GM19397 (cell line): ENCODE measurements at regions not wholly inside any gene's neighbourhood (a gene's known extent, or its start where the extent isn't known, plus 50 kb on each side); places are given as distances from the start of the nearest gene placed in this dataset.

Experiments
- ATAC-seq: cut with Tn5 transposase; IDR thresholded peaks from one replicate; pipeline ENCODE4 v1.9.1; 2021; ENCODE audit warnings: mild to moderate bottlenecking, moderate library complexity; ENCODE audit not compliant: unreplicated experiment

- ATAC-seq = no peak
Observed at GRCh38 chr5:93184041-93184440, 397.0 kb downstream of the NR2F1-AS1 start.

GRCh38 chr5:93179466-93179865 is 401.6 kb downstream of the NR2F1-AS1 start:
- no peak for ATAC-seq

GRCh38 chr5:93174930-93175329 is 406.1 kb downstream of the NR2F1-AS1 start:
- no peak for ATAC-seq

GRCh38 chr5:93165559-93165958 is 415.5 kb downstream of the NR2F1-AS1 start:
- no peak for ATAC-seq

GRCh38 chr5:93164690-93165089 is 416.3 kb downstream of the NR2F1-AS1 start:
- no peak for ATAC-seq

GRCh38 chr5:93163010-93163663 is 417.9 kb downstream of the NR2F1-AS1 start:
- no peak for ATAC-seq

GRCh38 chr5:93161661-93162654 is 419.1 kb downstream of the NR2F1-AS1 start:
- ATAC-seq = no peak

GRCh38 chr5:93158841-93159240 is 422.2 kb downstream of the NR2F1-AS1 start:
- ATAC-seq = no peak

GRCh38 chr5:93156566-93156965 is 424.5 kb downstream of the NR2F1-AS1 start:
- no peak for ATAC-seq

- ATAC-seq = no peak
Observed at GRCh38 chr5:93154535-93154934, 426.5 kb downstream of the NR2F1-AS1 start.

- no peak for ATAC-seq
Observed at GRCh38 chr5:93153461-93153860, 427.6 kb downstream of the NR2F1-AS1 start.

- no peak for ATAC-seq
Observed at GRCh38 chr5:93151896-93152295, 429.1 kb downstream of the NR2F1-AS1 start.

- no peak for ATAC-seq
Observed at GRCh38 chr5:93151121-93151520, 429.9 kb downstream of the NR2F1-AS1 start.

- no peak for ATAC-seq
Observed at GRCh38 chr5:93150311-93151012, 430.6 kb downstream of the NR2F1-AS1 start.

- ATAC-seq = no peak
Observed at GRCh38 chr5:93145767-93146166, 435.3 kb downstream of the NR2F1-AS1 start.

- no peak for ATAC-seq
Observed at GRCh38 chr5:93145019-93145418, 436.0 kb downstream of the NR2F1-AS1 start.

- no peak for ATAC-seq
Observed at GRCh38 chr5:93141969-93142368, 439.1 kb downstream of the NR2F1-AS1 start.

- ATAC-seq = no peak
Observed at GRCh38 chr5:93130624-93131490, 450.2 kb downstream of the NR2F1-AS1 start.

GRCh38 chr5:93126634-93127033 is 454.4 kb downstream of the NR2F1-AS1 start:
- ATAC-seq = no peak

GRCh38 chr5:93123127-93123526 is 457.9 kb downstream of the NR2F1-AS1 start:
- no peak for ATAC-seq
